Gastrocnemius medialis (tissue), 4 donors: ENCODE measurements at regions not wholly inside any gene's neighbourhood (a gene's known extent, or its start where the extent isn't known, plus 50 kb on each side); places are given as distances from the start of the nearest gene placed in this dataset.

ENCODE experiments used
- POLR2A ChIP-seq, 2 donors: fragments of 450-650 bp; IDR thresholded peaks; one replicate each; pipeline ENCODE4 v1.6.1; 2017; ENCODE audit warnings: antibody characterized with exemption in 2 of 2, mild to moderate bottlenecking in 2 of 2, moderate library complexity in 2 of 2
- TF ChIP-seq, protein P1 (sequence below), 5 experiments: fragments of 450-650 bp in 3 of 5; fragments of 200-600 bp in 2 of 5; sonication (generic) in 2 of 5; IDR thresholded peaks in 4 of 5; conservative IDR thresholded peaks in 1 of 5; 1 replicate in 4 of 5; 2 replicates in 1 of 5; pipeline ENCODE4 v1.5.1; 2016 to 2019; ENCODE audit warnings: antibody characterized with exemption in 5 of 5, mild to moderate bottlenecking in 3 of 5, moderate library complexity in 3 of 5

- TF ChIP-seq POLR2A (IDR thresholded peaks at IDR 0.05): no peak
- TF ChIP-seq, protein P1, sequence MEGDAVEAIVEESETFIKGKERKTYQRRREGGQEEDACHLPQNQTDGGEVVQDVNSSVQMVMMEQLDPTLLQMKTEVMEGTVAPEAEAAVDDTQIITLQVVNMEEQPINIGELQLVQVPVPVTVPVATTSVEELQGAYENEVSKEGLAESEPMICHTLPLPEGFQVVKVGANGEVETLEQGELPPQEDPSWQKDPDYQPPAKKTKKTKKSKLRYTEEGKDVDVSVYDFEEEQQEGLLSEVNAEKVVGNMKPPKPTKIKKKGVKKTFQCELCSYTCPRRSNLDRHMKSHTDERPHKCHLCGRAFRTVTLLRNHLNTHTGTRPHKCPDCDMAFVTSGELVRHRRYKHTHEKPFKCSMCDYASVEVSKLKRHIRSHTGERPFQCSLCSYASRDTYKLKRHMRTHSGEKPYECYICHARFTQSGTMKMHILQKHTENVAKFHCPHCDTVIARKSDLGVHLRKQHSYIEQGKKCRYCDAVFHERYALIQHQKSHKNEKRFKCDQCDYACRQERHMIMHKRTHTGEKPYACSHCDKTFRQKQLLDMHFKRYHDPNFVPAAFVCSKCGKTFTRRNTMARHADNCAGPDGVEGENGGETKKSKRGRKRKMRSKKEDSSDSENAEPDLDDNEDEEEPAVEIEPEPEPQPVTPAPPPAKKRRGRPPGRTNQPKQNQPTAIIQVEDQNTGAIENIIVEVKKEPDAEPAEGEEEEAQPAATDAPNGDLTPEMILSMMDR (IDR thresholded peaks at IDR 0.05 in 4 of 5, conservative IDR thresholded peaks at IDR 0.05 in 1 of 5): no peak
Observed at GRCh38 chr2:37862620-37863019, 62.5 kb upstream of the RMDN2 start.
